ENCODE measurements at regions not wholly inside any gene's neighbourhood (a gene's known extent, or its start where the extent isn't known, plus 50 kb on each side); places are given as distances from the start of the nearest gene placed in this dataset.

DNA sequence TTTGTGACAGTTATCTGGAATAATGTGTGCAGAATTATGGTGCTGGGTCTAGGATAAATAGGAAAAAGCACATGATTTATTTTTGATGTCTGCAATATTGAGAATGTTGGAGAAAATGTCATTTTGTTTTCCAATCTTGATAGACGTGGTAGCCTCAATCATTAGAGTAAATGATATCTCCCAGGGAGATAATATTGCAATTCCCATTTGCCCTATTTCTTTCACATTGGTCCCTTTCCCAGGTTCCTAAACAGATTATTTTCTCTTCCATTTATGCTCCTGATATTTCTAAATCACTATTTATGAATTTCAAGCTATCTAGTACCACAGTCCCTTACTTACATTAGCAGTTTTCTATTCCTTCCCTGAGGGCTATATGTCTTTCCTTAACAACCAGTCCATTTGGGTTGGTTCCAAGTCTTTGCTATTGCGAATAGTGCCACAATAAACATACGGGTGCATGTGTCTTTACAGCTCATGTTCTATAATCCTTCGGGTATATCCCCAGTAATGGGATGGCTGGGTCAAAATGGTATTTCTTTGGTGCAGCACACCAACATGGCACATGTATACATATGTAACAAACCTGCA lies 447.3 kb downstream of the PLA2G4A start:
- Histone ChIP-seq H3K9me3 (ENCODE audit: insufficient read depth, low read length) (no peaks in the 10 kb centered on the region), H3K4me2 (ENCODE audit: low read length) (no peak overlapping the region)

DNA sequence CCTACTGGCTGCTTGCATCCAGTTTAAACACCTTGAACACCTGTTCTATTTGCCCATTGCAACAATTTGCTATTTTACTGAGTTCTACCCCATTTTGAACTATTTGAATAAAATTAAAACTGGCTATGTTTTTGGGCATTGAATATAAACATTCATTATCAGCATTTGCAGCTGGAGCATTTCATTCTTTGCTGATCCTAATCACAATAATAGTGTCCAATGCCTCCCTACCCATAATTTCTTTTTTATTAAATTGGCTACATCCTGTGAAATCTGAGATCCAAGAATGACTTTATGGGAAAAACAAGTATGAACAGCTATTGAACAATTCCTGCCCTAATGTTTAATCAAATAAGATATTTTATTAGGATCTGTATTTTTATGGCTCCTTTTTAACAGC lies 447.9 kb downstream of the PLA2G4A start:
- Histone ChIP-seq H4K20me1 (ENCODE audit: insufficient read depth, low read length) (no peaks in the 10 kb centered on the region), H3K27ac (ENCODE audit: low read length) (no peak overlapping the region), H3K9ac (ENCODE audit: low read length) (no peak overlapping the region), H3K4me3 (ENCODE audit: low read length) (no peak overlapping the region), H3K9me3 (ENCODE audit: insufficient read depth, low read length) (no peaks in the 10 kb centered on the region), H3K79me2 (ENCODE audit: low read length) (no peaks in the 10 kb centered on the region), H3K4me1 (ENCODE audit: low read length) (no peaks in the 10 kb centered on the region), H3K36me3 (replicated peaks; ENCODE audit: low read depth, low read length) (no peaks in the 10 kb centered on the region), H3K27me3 (ENCODE audit: low read depth, low read length) (no peaks in the 10 kb centered on the region), H3K4me2 (ENCODE audit: low read length) (no peak overlapping the region), H2AFZ (ENCODE audit: low read depth, low read length) (no peak overlapping the region)
- TF ChIP-seq, protein P1, sequence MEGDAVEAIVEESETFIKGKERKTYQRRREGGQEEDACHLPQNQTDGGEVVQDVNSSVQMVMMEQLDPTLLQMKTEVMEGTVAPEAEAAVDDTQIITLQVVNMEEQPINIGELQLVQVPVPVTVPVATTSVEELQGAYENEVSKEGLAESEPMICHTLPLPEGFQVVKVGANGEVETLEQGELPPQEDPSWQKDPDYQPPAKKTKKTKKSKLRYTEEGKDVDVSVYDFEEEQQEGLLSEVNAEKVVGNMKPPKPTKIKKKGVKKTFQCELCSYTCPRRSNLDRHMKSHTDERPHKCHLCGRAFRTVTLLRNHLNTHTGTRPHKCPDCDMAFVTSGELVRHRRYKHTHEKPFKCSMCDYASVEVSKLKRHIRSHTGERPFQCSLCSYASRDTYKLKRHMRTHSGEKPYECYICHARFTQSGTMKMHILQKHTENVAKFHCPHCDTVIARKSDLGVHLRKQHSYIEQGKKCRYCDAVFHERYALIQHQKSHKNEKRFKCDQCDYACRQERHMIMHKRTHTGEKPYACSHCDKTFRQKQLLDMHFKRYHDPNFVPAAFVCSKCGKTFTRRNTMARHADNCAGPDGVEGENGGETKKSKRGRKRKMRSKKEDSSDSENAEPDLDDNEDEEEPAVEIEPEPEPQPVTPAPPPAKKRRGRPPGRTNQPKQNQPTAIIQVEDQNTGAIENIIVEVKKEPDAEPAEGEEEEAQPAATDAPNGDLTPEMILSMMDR (IDR thresholded peaks at IDR 0.05; ENCODE audit: low read depth, low read length): no peak
- TF ChIP-seq EZH2phosphoT487 (IDR thresholded peaks at IDR 0.05; ENCODE audit: low read depth): no peak

More for the DNA sequence above, 447.3 kb downstream of the PLA2G4A start:
- no peaks in the 10 kb centered on the region for H3K79me2 ChIP-seq (ENCODE audit: low read length)
- H4K20me1 ChIP-seq (ENCODE audit: insufficient read depth, low read length): no peaks in the 10 kb centered on the region
- peaks cover 1% of the 10 kb centered on the region for H3K4me1 ChIP-seq (ENCODE audit: low read length)
- no peaks in the 10 kb centered on the region for H3K27me3 ChIP-seq (ENCODE audit: low read depth, low read length)
- TF ChIP-seq EZH2phosphoT487 (IDR thresholded peaks at IDR 0.05; ENCODE audit: low read depth): no peak
- TF ChIP-seq, protein P1 (IDR thresholded peaks at IDR 0.05; ENCODE audit: low read depth, low read length): no peak
- H3K9ac ChIP-seq (ENCODE audit: low read length): no peak overlapping the region
- H3K27ac ChIP-seq (ENCODE audit: low read length): no peak overlapping the region
- no peaks in the 10 kb centered on the region for H3K36me3 ChIP-seq (replicated peaks; ENCODE audit: low read depth, low read length)
- no peak overlapping the region for H2AFZ ChIP-seq (ENCODE audit: low read depth, low read length)
- no peak overlapping the region for H3K4me3 ChIP-seq (ENCODE audit: low read length)

DNA sequence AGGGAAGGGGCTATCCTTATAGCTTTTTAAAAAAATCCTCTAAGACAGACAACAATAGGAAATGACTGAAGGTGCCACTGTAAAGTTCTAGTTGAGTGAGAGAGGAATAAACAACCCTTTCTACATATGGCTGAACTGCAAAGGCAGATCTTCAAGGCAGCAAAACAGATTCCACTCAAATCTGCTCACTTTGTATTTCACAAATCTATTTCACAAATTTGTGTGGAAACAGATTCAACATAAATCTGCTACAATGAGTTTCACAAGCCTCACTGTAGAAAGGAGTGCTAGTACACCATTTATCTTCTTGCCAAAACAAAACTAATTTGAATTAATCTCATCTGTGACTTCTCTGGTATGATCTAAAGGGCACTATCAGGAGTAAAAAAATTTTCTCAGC lies 451.3 kb downstream of the PLA2G4A start:
- Histone ChIP-seq H2AFZ (ENCODE audit: low read depth, low read length) (no peak overlapping the region), H3K4me2 (ENCODE audit: low read length) (no peak overlapping the region), H3K4me3 (ENCODE audit: low read length) (no peak overlapping the region), H3K27me3 (ENCODE audit: low read depth, low read length) (no peaks in the 10 kb centered on the region), H3K9me3 (ENCODE audit: insufficient read depth, low read length) (no peaks in the 10 kb centered on the region), H3K27ac (ENCODE audit: low read length) (no peak overlapping the region), H4K20me1 (ENCODE audit: insufficient read depth, low read length) (no peaks in the 10 kb centered on the region), H3K4me1 (ENCODE audit: low read length) (no peaks in the 10 kb centered on the region), H3K9ac (ENCODE audit: low read length) (no peak overlapping the region), H3K79me2 (ENCODE audit: low read length) (no peaks in the 10 kb centered on the region), H3K36me3 (replicated peaks; ENCODE audit: low read depth, low read length) (no peaks in the 10 kb centered on the region)
- no peak for TF ChIP-seq EZH2phosphoT487 (IDR thresholded peaks at IDR 0.05; ENCODE audit: low read depth)
- TF ChIP-seq, protein P1 (IDR thresholded peaks at IDR 0.05; ENCODE audit: low read depth, low read length): no peak

DNA sequence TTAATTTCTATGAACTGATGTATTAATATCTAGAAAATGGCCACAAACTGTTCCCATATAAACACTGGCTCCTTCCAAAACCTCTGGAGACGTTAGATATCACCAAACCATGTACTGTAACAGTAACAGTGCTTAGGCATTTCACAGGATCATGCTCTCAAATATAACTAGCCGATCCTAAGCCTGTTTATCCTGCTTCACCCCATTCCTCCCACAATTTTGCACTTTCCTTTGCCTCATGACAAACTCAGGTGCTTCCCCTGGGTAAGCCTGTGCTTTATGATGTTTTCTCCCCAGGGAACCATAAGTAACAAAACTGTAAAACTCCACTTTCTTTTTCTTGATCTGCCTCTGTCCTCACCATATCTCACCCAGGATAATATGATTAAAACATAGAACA lies 452.3 kb downstream of the PLA2G4A start:
- Histone ChIP-seq H3K79me2 (ENCODE audit: low read length) (no peaks in the 10 kb centered on the region), H3K4me1 (ENCODE audit: low read length) (no peaks in the 10 kb centered on the region), H3K27ac (ENCODE audit: low read length) (no peak overlapping the region), H4K20me1 (ENCODE audit: insufficient read depth, low read length) (no peaks in the 10 kb centered on the region), H3K9me3 (ENCODE audit: insufficient read depth, low read length) (no peaks in the 10 kb centered on the region), H3K27me3 (ENCODE audit: low read depth, low read length) (no peaks in the 10 kb centered on the region), H3K4me3 (ENCODE audit: low read length) (no peak overlapping the region), H3K4me2 (ENCODE audit: low read length) (no peak overlapping the region), H2AFZ (ENCODE audit: low read depth, low read length) (no peak overlapping the region), H3K36me3 (replicated peaks; ENCODE audit: low read depth, low read length) (no peaks in the 10 kb centered on the region), H3K9ac (ENCODE audit: low read length) (no peak overlapping the region)
- no peak for TF ChIP-seq EZH2phosphoT487 (IDR thresholded peaks at IDR 0.05; ENCODE audit: low read depth)
- TF ChIP-seq, protein P1 (IDR thresholded peaks at IDR 0.05; ENCODE audit: low read depth, low read length): no peak

Data from OCI-LY3 (cell line).